WTC11 (cell line): ENCODE measurements at regions not wholly inside any gene's neighbourhood (a gene's known extent, or its start where the extent isn't known, plus 50 kb on each side); places are given as distances from the start of the nearest gene placed in this dataset.

Experiments used
- CTCF ChIP-seq: fragments of 200-600 bp; IDR thresholded peaks from 2 replicates; pipeline ENCODE4 v1.8.0; 2022; ENCODE audit warnings: antibody characterized with exemption
- E2F4 ChIP-seq: sonication (generic); formaldehyde crosslinking; IDR thresholded peaks from 2 replicates; pipeline ENCODE4 v1.8.1; 2022; ENCODE audit warnings: low read depth, mild to moderate bottlenecking, moderate library complexity, missing genetic modification reagents, borderline replicate concordance
- FOXK1 ChIP-seq: sonication (generic); formaldehyde crosslinking; IDR thresholded peaks from 2 replicates; pipeline ENCODE4 v1.8.0; 2022; ENCODE audit warnings: mild to moderate bottlenecking, moderate library complexity, missing genetic modification reagents
- HMGXB4 ChIP-seq: sonication (generic); formaldehyde crosslinking; IDR thresholded peaks from 2 replicates; pipeline ENCODE4 v1.8.1; 2023; ENCODE audit warnings: mild to moderate bottlenecking, moderate library complexity, missing genetic modification reagents
- NR2C2 ChIP-seq: sonication (generic); formaldehyde crosslinking; IDR thresholded peaks from 2 replicates; pipeline ENCODE4 v1.8.0; 2022; ENCODE audit warnings: mild to moderate bottlenecking, missing genetic modification reagents
- SP1 ChIP-seq: sonication (generic); formaldehyde crosslinking; conservative IDR thresholded peaks from 2 replicates; pipeline ENCODE4 v1.8.1; 2022; ENCODE audit warnings: missing genetic modification reagents
- ZNF281 ChIP-seq: sonication (generic); formaldehyde crosslinking; IDR thresholded peaks from 2 replicates; pipeline ENCODE4 v1.8.0; 2023; ENCODE audit warnings: mild to moderate bottlenecking, missing genetic modification reagents
- TF ChIP-seq, protein P1 (sequence below): sonication (generic); formaldehyde crosslinking; conservative IDR thresholded peaks from 2 replicates; pipeline ENCODE4 v1.8.1; 2023; ENCODE audit warnings: mild to moderate bottlenecking, low read depth, missing genetic modification reagents, moderate library complexity
- TF ChIP-seq, protein P2 (sequence below): sonication (generic); formaldehyde crosslinking; IDR thresholded peaks from 2 replicates; pipeline ENCODE4 v1.8.0; 2023; ENCODE audit warnings: missing genetic modification reagents

- TF ChIP-seq SP1 (CRISPR knock-in tag) = no peak
- TF ChIP-seq, protein P1, sequence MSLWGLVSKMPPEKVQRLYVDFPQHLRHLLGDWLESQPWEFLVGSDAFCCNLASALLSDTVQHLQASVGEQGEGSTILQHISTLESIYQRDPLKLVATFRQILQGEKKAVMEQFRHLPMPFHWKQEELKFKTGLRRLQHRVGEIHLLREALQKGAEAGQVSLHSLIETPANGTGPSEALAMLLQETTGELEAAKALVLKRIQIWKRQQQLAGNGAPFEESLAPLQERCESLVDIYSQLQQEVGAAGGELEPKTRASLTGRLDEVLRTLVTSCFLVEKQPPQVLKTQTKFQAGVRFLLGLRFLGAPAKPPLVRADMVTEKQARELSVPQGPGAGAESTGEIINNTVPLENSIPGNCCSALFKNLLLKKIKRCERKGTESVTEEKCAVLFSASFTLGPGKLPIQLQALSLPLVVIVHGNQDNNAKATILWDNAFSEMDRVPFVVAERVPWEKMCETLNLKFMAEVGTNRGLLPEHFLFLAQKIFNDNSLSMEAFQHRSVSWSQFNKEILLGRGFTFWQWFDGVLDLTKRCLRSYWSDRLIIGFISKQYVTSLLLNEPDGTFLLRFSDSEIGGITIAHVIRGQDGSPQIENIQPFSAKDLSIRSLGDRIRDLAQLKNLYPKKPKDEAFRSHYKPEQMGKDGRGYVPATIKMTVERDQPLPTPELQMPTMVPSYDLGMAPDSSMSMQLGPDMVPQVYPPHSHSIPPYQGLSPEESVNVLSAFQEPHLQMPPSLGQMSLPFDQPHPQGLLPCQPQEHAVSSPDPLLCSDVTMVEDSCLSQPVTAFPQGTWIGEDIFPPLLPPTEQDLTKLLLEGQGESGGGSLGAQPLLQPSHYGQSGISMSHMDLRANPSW (CRISPR knock-in tag) = no peak
- TF ChIP-seq FOXK1 (CRISPR knock-in tag) = no peak
- TF ChIP-seq E2F4 (CRISPR knock-in tag) = no peak
- no peak for TF ChIP-seq HMGXB4 (CRISPR knock-in tag)
- TF ChIP-seq CTCF = no peak
- no peak for TF ChIP-seq ZNF281 (CRISPR knock-in tag)
- TF ChIP-seq, protein P2, sequence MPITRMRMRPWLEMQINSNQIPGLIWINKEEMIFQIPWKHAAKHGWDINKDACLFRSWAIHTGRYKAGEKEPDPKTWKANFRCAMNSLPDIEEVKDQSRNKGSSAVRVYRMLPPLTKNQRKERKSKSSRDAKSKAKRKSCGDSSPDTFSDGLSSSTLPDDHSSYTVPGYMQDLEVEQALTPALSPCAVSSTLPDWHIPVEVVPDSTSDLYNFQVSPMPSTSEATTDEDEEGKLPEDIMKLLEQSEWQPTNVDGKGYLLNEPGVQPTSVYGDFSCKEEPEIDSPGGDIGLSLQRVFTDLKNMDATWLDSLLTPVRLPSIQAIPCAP (CRISPR knock-in tag) = no peak
- no peak for TF ChIP-seq NR2C2
Observed at GRCh38 chr1:57894315-57894714, 470.5 kb upstream of the DAB1 start.
